AG04450 (cell line): ENCODE measurements at regions not wholly inside any gene's neighbourhood (a gene's known extent, or its start where the extent isn't known, plus 50 kb on each side); places are given as distances from the start of the nearest gene placed in this dataset.

Source experiments
- CTCF ChIA-PET: fragments of 300-600, 350-600 bp; formaldehyde crosslinking; extraction: SDS; loops from one replicate; lab custom pipeline; 2022; ENCODE audit warnings: antibody characterized with exemption, inconsistent platforms; lab: Charles Lee
- POLR2A ChIA-PET: fragments of 350-600 bp; formaldehyde crosslinking; extraction: SDS; loops from one replicate; lab custom pipeline; 2021; ENCODE audit warnings: antibody characterized with exemption, inconsistent platforms; lab: Yijun Ruan, JAX
- DNase-seq: peaks from one replicate; pipeline ENCODE4 v3.0.0-alpha.2; 2011; ENCODE audit warnings: low read depth, low spot score
- H3K27ac ChIP-seq: one replicate; pipeline ENCODE4 v1.5.1; 2012; ENCODE audit warnings: low read depth, low read length, control low read depth
- H3K27me3 ChIP-seq: one replicate; pipeline ENCODE4 v1.6.0; 2012; ENCODE audit warnings: low read length; ENCODE audit not compliant: control insufficient read depth, insufficient read depth
- H3K4me3 ChIP-seq: 2 replicates; pipeline ENCODE4 v1.5.1; 2011; ENCODE audit warnings: mild to moderate bottlenecking, low read depth, low read length, control low read depth
- H3K9me3 ChIP-seq: 2 replicates; pipeline ENCODE4 v1.5.1; 2012; ENCODE audit warnings: low read length; ENCODE audit not compliant: control insufficient read depth, insufficient read depth
- CTCF ChIP-seq: IDR thresholded peaks from 2 replicates; pipeline ENCODE4 v1.5.1; 2011; ENCODE audit warnings: low read depth, low read length, control low read depth, inconsistent platforms

- H3K27ac ChIP-seq, result no peak overlapping the region
- ChIA-PET POLR2A (no interaction called here), CTCF (no interaction called here)
Observed at GRCh38 chr5:117263231-117263630, 688.6 kb upstream of the SEMA6A start.

GRCh38 chr5:117262572-117263131 is 688.0 kb upstream of the SEMA6A start:
- CTCF ChIA-PET, result no interaction called here
- Histone ChIP-seq H3K27me3 (no peaks in the 10 kb centered on the region), H3K27ac (no peak overlapping the region), H3K9me3 (no peaks in the 10 kb centered on the region), H3K4me3 (no peak overlapping the region)
- DNase-seq, result no peak
- TF ChIP-seq CTCF, result no peak
- POLR2A ChIA-PET, result no interaction called here

More at GRCh38 chr5:117263231-117263630, 688.6 kb upstream of the SEMA6A start:
- TF ChIP-seq CTCF, result no peak
- Histone ChIP-seq H3K4me3 (no peak overlapping the region), H3K27me3 (no peaks in the 10 kb centered on the region), H3K9me3 (peaks cover 1% of the 10 kb centered on the region; the same call in 1 of the 2 replicates)
- no peak for DNase-seq

GRCh38 chr5:117261948-117262571 is 687.4 kb upstream of the SEMA6A start:
- H3K27me3 ChIP-seq, result no peaks in the 10 kb centered on the region
- H3K9me3 ChIP-seq, result no peaks in the 10 kb centered on the region
- ChIA-PET CTCF (no interaction called here), POLR2A (no interaction called here)
- H3K4me3 ChIP-seq, result no peak overlapping the region
- H3K27ac ChIP-seq, result no peak overlapping the region
- DNase-seq, result no peak
- TF ChIP-seq CTCF, result no peak

GRCh38 chr5:117255211-117256027 is 680.8 kb upstream of the SEMA6A start:
- POLR2A ChIA-PET, result no interaction called here
- no peak for DNase-seq
- no peaks in the 10 kb centered on the region for H3K27me3 ChIP-seq
- peaks cover 3% of the 10 kb centered on the region; the same call in 1 of the 2 replicates for H3K9me3 ChIP-seq
- no peak overlapping the region for H3K4me3 ChIP-seq
- TF ChIP-seq CTCF, result no peak
- no peak overlapping the region for H3K27ac ChIP-seq
- CTCF ChIA-PET, result no interaction called here

GRCh38 chr5:117252566-117252965 is 677.9 kb upstream of the SEMA6A start:
- ChIA-PET POLR2A (no interaction called here), CTCF (no interaction called here)
- Histone ChIP-seq H3K9me3 (peaks cover 3% of the 10 kb centered on the region; the same call in 1 of the 2 replicates), H3K27ac (no peak overlapping the region), H3K27me3 (no peaks in the 10 kb centered on the region), H3K4me3 (no peak overlapping the region)
- DNase-seq, result no peak
- TF ChIP-seq CTCF, result no peak
